ENCODE measurements at regions not wholly inside any gene's neighbourhood (a gene's known extent, or its start where the extent isn't known, plus 50 kb on each side); places are given as distances from the start of the nearest gene placed in this dataset.

- DNase-seq (ENCODE audit: low spot score) (no peak), ATAC-seq (no peak)
These were observed 147.9 kb upstream of the CBLN2 start for GRCh38 chr18:72692086-72692485.

GRCh38 chr18:72687736-72688135 lies 143.6 kb upstream of the CBLN2 start:
- DNase-seq (ENCODE audit: low spot score), result no peak
- no peak for ATAC-seq

- no peak for ATAC-seq
- DNase-seq (ENCODE audit: low spot score), result no peak
These were observed 131.3 kb upstream of the CBLN2 start for GRCh38 chr18:72675394-72675793.

GRCh38 chr18:72674710-72675109 lies 130.6 kb upstream of the CBLN2 start:
- DNase-seq (ENCODE audit: low spot score), result no peak
- no peak for ATAC-seq

GRCh38 chr18:72673242-72673641 lies 129.1 kb upstream of the CBLN2 start:
- ATAC-seq, result no peak
- no peak for DNase-seq (ENCODE audit: low spot score)

- ATAC-seq, result peak; percentile 59
- DNase-seq (ENCODE audit: low spot score), result no peak
These were observed 128.4 kb upstream of the CBLN2 start for GRCh38 chr18:72672364-72673184.

- DNase-seq (ENCODE audit: low spot score) (no peak), ATAC-seq (no peak)
These were observed 123.8 kb upstream of the CBLN2 start for GRCh38 chr18:72667932-72668331.

- DNase-seq (ENCODE audit: low spot score) (no peak), ATAC-seq (peak; percentile 64)
These were observed 109.0 kb upstream of the CBLN2 start for GRCh38 chr18:72652990-72653593.

GRCh38 chr18:72651033-72651432 lies 106.9 kb upstream of the CBLN2 start:
- no peak for ATAC-seq
- DNase-seq (ENCODE audit: low spot score), result no peak

GRCh38 chr18:72648481-72648960 lies 104.4 kb upstream of the CBLN2 start:
- ATAC-seq (no peak), DNase-seq (ENCODE audit: low spot score) (no peak)

GRCh38 chr18:72648079-72648478 lies 103.9 kb upstream of the CBLN2 start:
- no peak for ATAC-seq
- DNase-seq (ENCODE audit: low spot score), result no peak

GRCh38 chr18:72640557-72640956 lies 96.4 kb upstream of the CBLN2 start:
- ATAC-seq (no peak), DNase-seq (ENCODE audit: low spot score) (no peak)

- DNase-seq (ENCODE audit: low spot score), result no peak
- no peak for ATAC-seq
These were observed 94.2 kb upstream of the CBLN2 start for GRCh38 chr18:72638376-72638775.

GRCh38 chr18:72637721-72638120 lies 93.6 kb upstream of the CBLN2 start:
- DNase-seq (ENCODE audit: low spot score) (no peak), ATAC-seq (no peak)

GRCh38 chr18:72637299-72637698 lies 93.2 kb upstream of the CBLN2 start:
- no peak for DNase-seq (ENCODE audit: low spot score)
- ATAC-seq, result no peak

- no peak for DNase-seq (ENCODE audit: low spot score)
- ATAC-seq, result no peak
These were observed 92.5 kb upstream of the CBLN2 start for GRCh38 chr18:72636611-72637010.

GRCh38 chr18:72634500-72634899 lies 90.4 kb upstream of the CBLN2 start:
- no peak for ATAC-seq
- DNase-seq (ENCODE audit: low spot score), result no peak

GRCh38 chr18:72630991-72631390 lies 86.8 kb upstream of the CBLN2 start:
- ATAC-seq, result no peak
- no peak for DNase-seq (ENCODE audit: low spot score)

- ATAC-seq (no peak), DNase-seq (ENCODE audit: low spot score) (no peak)
These were observed 79.3 kb upstream of the CBLN2 start for GRCh38 chr18:72623444-72623843.

GRCh38 chr18:72613534-72613930 lies 69.4 kb upstream of the CBLN2 start:
- no peak for ATAC-seq
- DNase-seq (ENCODE audit: low spot score), result no peak

- ATAC-seq (no peak), DNase-seq (ENCODE audit: low spot score) (no peak)
These were observed 68.9 kb upstream of the CBLN2 start for GRCh38 chr18:72612894-72613533.

GRCh38 chr18:72605376-72605775 lies 61.2 kb upstream of the CBLN2 start:
- ATAC-seq, result no peak
- DNase-seq (ENCODE audit: low spot score), result no peak

Measured in left lobe of liver (tissue), 2 donors.